ENCODE measurements at regions not wholly inside any gene's neighbourhood (a gene's known extent, or its start where the extent isn't known, plus 50 kb on each side); places are given as distances from the start of the nearest gene placed in this dataset.

- no peak overlapping the region for H3K4me3 ChIP-seq (ENCODE audit: low read length)
- H3K79me2 ChIP-seq (replicated peaks; ENCODE audit: insufficient read depth, low read length) = no peaks in the 10 kb centered on the region
- no peak overlapping the region for H3K4me2 ChIP-seq (ENCODE audit: low read length)
- no peak overlapping the region for H3K27ac ChIP-seq (ENCODE audit: low read length)
- H3F3A ChIP-seq (ENCODE audit: insufficient read depth, low read length, poor library complexity, severe bottlenecking) = no peaks in the 10 kb centered on the region
- TF ChIP-seq TAF1 (IDR thresholded peaks at IDR 0.05; ENCODE audit: low read depth) = no peak
- TF ChIP-seq, protein P1, sequence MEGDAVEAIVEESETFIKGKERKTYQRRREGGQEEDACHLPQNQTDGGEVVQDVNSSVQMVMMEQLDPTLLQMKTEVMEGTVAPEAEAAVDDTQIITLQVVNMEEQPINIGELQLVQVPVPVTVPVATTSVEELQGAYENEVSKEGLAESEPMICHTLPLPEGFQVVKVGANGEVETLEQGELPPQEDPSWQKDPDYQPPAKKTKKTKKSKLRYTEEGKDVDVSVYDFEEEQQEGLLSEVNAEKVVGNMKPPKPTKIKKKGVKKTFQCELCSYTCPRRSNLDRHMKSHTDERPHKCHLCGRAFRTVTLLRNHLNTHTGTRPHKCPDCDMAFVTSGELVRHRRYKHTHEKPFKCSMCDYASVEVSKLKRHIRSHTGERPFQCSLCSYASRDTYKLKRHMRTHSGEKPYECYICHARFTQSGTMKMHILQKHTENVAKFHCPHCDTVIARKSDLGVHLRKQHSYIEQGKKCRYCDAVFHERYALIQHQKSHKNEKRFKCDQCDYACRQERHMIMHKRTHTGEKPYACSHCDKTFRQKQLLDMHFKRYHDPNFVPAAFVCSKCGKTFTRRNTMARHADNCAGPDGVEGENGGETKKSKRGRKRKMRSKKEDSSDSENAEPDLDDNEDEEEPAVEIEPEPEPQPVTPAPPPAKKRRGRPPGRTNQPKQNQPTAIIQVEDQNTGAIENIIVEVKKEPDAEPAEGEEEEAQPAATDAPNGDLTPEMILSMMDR (IDR thresholded peaks at IDR 0.05; ENCODE audit: poor library complexity, severe bottlenecking) = no peak
- TF ChIP-seq SMC3 (conservative IDR thresholded peaks at IDR 0.05; ENCODE audit: poor library complexity) = no peak
- H3K9me3 ChIP-seq (ENCODE audit: low read length) = peaks cover 4% of the 10 kb centered on the region
- no peaks in the 10 kb centered on the region for H3K36me3 ChIP-seq (ENCODE audit: insufficient read depth, low read length)
- H4K20me1 ChIP-seq (ENCODE audit: insufficient read depth) = no peaks in the 10 kb centered on the region
- no peak overlapping the region for H3K9ac ChIP-seq (ENCODE audit: low read length)
- H2AFZ ChIP-seq (ENCODE audit: low read depth, low read length) = no peak overlapping the region
- H3K9me2 ChIP-seq (ENCODE audit: insufficient read depth, low read length) = no peaks in the 10 kb centered on the region
- H3K27me3 ChIP-seq (ENCODE audit: insufficient read depth, low read depth, low read length) = no peaks in the 10 kb centered on the region
Observed at GRCh38 chr2:71772510-71773172, 319.3 kb downstream of the DYSF start.

GRCh38 chr2:71767663-71768062 lies 314.3 kb downstream of the DYSF start:
- Histone ChIP-seq H3K4me3 (ENCODE audit: low read length) (no peak overlapping the region), H2AFZ (ENCODE audit: low read depth, low read length) (no peak overlapping the region), H3K27me3 (ENCODE audit: insufficient read depth, low read depth, low read length) (no peaks in the 10 kb centered on the region), H3K9ac (ENCODE audit: low read length) (no peak overlapping the region), H3K36me3 (ENCODE audit: insufficient read depth, low read length) (no peaks in the 10 kb centered on the region), H4K20me1 (ENCODE audit: insufficient read depth) (no peaks in the 10 kb centered on the region), H3K9me2 (ENCODE audit: insufficient read depth, low read length) (no peaks in the 10 kb centered on the region), H3F3A (ENCODE audit: insufficient read depth, low read length, poor library complexity, severe bottlenecking) (no peaks in the 10 kb centered on the region), H3K79me2 (replicated peaks; ENCODE audit: insufficient read depth, low read length) (no peaks in the 10 kb centered on the region), H3K9me3 (ENCODE audit: low read length) (peaks cover 4% of the 10 kb centered on the region), H3K4me2 (ENCODE audit: low read length) (no peak overlapping the region), H3K27ac (ENCODE audit: low read length) (no peak overlapping the region)
- TF ChIP-seq EZH2 (IDR thresholded peaks at IDR 0.05; ENCODE audit: borderline replicate concordance, insufficient read depth, low read length, poor library complexity, severe bottlenecking) = no peak
- TF ChIP-seq TAF1 (IDR thresholded peaks at IDR 0.05; ENCODE audit: low read depth) = no peak
- TF ChIP-seq SMC3 (conservative IDR thresholded peaks at IDR 0.05; ENCODE audit: poor library complexity) = no peak
- TF ChIP-seq, protein P1 (IDR thresholded peaks at IDR 0.05; ENCODE audit: poor library complexity, severe bottlenecking) = no peak
- TF ChIP-seq REST (IDR thresholded peaks at IDR 0.05; ENCODE audit: borderline replicate concordance) = no peak
- TF ChIP-seq POLR2AphosphoS5 (IDR thresholded peaks at IDR 0.05) = no peak
- TF ChIP-seq MXI1 (conservative IDR thresholded peaks at IDR 0.05; ENCODE audit: poor library complexity, severe bottlenecking) = no peak
- TF ChIP-seq EP300 (conservative IDR thresholded peaks at IDR 0.05; ENCODE audit: poor library complexity, severe bottlenecking) = no peak
- no peak for TF ChIP-seq RAD21 (conservative IDR thresholded peaks at IDR 0.05)

Data from neural cell (in vitro differentiated cells).